ENCODE measurements at regions not wholly inside any gene's neighbourhood (a gene's known extent, or its start where the extent isn't known, plus 50 kb on each side); places are given as distances from the start of the nearest gene placed in this dataset.

- ChIA-PET CTCF (no interaction called here), POLR2A (ENCODE audit: low non-redundant PET) (no interaction called here)
- H3K9me3 ChIP-seq (ENCODE audit: low read depth, low read length, poor library complexity, severe bottlenecking) = no peaks in the 10 kb centered on the region
- H3K4me1 ChIP-seq (ENCODE audit: insufficient read depth, low read length, poor library complexity, severe bottlenecking) = no peaks in the 10 kb centered on the region
- BruUV-seq (replicated peaks) = no TSS peak
- peaks cover 24% of the 10 kb centered on the region for H3K27me3 ChIP-seq (replicated peaks; ENCODE audit: insufficient read depth, low read depth, low read length, poor library complexity)
- intact Hi-C loops (cut with micrococcal nuclease; ENCODE audit: unreplicated experiment) = no loop called here
- H3K36me3 ChIP-seq (ENCODE audit: insufficient read depth, low read length, poor library complexity, severe bottlenecking) = no peaks in the 10 kb centered on the region
- H3K4me3 ChIP-seq (ENCODE audit: low read depth, low read length, poor library complexity, severe bottlenecking) = no peak overlapping the region
- H3K27ac ChIP-seq (ENCODE audit: low read depth, low read length, poor library complexity, severe bottlenecking) = no peak overlapping the region
- DNase-seq (ENCODE audit: low spot score) = no peak
- TF ChIP-seq EZH2 (IDR thresholded peaks at IDR 0.05; ENCODE audit: borderline replicate concordance, low read depth, low read length, poor library complexity, severe bottlenecking) (no peak), CTCF (conservative IDR thresholded peaks at IDR 0.05; ENCODE audit: low read depth, low read length) (no peak)
Observed at GRCh38 chr17:12252462-12252861, 231.8 kb downstream of the MAP2K4 start.

DNA sequence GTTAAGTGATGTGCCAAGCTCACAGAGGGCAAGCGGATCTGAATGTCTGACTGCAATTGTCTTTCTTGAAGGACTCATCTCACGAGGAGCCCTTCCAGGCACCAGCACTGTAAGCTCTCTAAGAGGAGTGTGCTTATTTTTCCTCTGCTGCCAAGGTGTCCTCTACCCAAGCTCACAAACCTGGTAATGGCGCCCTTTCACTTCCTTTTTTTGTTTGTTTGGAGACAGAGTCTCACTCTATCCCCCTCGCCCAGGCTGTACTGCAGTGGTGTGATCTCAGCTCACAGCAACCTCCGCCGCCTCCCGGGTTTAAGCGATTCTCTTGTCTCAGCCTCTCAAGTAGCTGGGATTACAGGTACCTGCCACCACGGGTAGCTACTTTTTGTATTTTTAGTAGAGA lies 233.8 kb downstream of the MAP2K4 start:
- no peak overlapping the region for H3K4me3 ChIP-seq (ENCODE audit: low read depth, low read length, poor library complexity, severe bottlenecking)
- CTCF ChIA-PET = no interaction called here
- no peaks in the 10 kb centered on the region for H3K36me3 ChIP-seq (ENCODE audit: insufficient read depth, low read length, poor library complexity, severe bottlenecking)
- TF ChIP-seq EZH2 (IDR thresholded peaks at IDR 0.05; ENCODE audit: borderline replicate concordance, low read depth, low read length, poor library complexity, severe bottlenecking) = no peak
- TF ChIP-seq CTCF (conservative IDR thresholded peaks at IDR 0.05; ENCODE audit: low read depth, low read length) = no peak
- no peaks in the 10 kb centered on the region for H3K9me3 ChIP-seq (ENCODE audit: low read depth, low read length, poor library complexity, severe bottlenecking)
- intact Hi-C loops (cut with micrococcal nuclease; ENCODE audit: unreplicated experiment) = no loop called here
- no peak for DNase-seq (ENCODE audit: low spot score)
- no TSS peak for BruUV-seq (replicated peaks)
- H3K27ac ChIP-seq (ENCODE audit: low read depth, low read length, poor library complexity, severe bottlenecking) = no peak overlapping the region
- peaks cover 19% of the 10 kb centered on the region for H3K27me3 ChIP-seq (replicated peaks; ENCODE audit: insufficient read depth, low read depth, low read length, poor library complexity)
- no peaks in the 10 kb centered on the region for H3K4me1 ChIP-seq (ENCODE audit: insufficient read depth, low read length, poor library complexity, severe bottlenecking)
- POLR2A ChIA-PET (ENCODE audit: low non-redundant PET) = no interaction called here

DNA sequence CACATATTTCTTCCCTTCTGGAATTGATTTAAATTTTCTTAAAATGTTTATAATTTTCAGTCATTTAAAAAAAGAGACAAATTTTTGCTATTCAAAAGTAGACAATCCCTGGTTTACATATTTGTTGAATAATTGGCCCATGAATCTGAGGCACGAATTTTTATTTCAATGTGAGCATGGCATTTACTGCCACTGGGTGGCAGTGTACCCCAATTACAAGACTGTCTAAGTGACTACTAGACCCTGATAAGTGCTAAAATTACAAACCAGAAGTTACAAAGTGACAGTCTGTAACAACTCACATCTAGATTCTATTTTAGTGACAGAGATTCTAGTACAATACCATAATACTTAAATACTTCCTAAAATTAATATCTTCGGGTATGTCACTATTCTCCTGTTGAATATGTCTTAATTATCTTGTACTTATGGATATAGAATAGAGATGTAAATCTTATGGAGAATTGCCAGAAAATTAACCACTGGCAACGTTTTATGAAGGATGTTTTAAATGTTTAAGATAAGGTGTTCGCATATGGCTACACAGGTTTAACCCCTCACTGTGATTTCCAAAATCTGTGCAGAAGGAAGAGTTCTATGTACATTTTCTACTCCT lies 235.8 kb downstream of the MAP2K4 start:
- peaks cover under 1% of the 10 kb centered on the region for H3K9me3 ChIP-seq (ENCODE audit: low read depth, low read length, poor library complexity, severe bottlenecking)
- peaks cover 17% of the 10 kb centered on the region for H3K27me3 ChIP-seq (replicated peaks; ENCODE audit: insufficient read depth, low read depth, low read length, poor library complexity)
- intact Hi-C loops (cut with micrococcal nuclease; ENCODE audit: unreplicated experiment) = loop anchor here (1.0 to 5.0 kb wide), 3 partner anchors 411 to 746 kb away; no protein-coding TSS in a partner anchor
- H3K4me3 ChIP-seq (ENCODE audit: low read depth, low read length, poor library complexity, severe bottlenecking) = no peak overlapping the region
- ChIA-PET POLR2A (ENCODE audit: low non-redundant PET) (no interaction called here), CTCF (no interaction called here)
- H3K4me1 ChIP-seq (ENCODE audit: insufficient read depth, low read length, poor library complexity, severe bottlenecking) = no peaks in the 10 kb centered on the region
- H3K27ac ChIP-seq (ENCODE audit: low read depth, low read length, poor library complexity, severe bottlenecking) = no peak overlapping the region
- TF ChIP-seq EZH2 (IDR thresholded peaks at IDR 0.05; ENCODE audit: borderline replicate concordance, low read depth, low read length, poor library complexity, severe bottlenecking) (no peak), CTCF (conservative IDR thresholded peaks at IDR 0.05; ENCODE audit: low read depth, low read length) (peak; percentile 84)
- H3K36me3 ChIP-seq (ENCODE audit: insufficient read depth, low read length, poor library complexity, severe bottlenecking) = no peaks in the 10 kb centered on the region
- BruUV-seq (replicated peaks) = no TSS peak
- peak; percentile 64 for DNase-seq (ENCODE audit: low spot score)
